GM21515 (cell line): ENCODE measurements at regions not wholly inside any gene's neighbourhood (a gene's known extent, or its start where the extent isn't known, plus 50 kb on each side); places are given as distances from the start of the nearest gene placed in this dataset.

Source experiments
- ATAC-seq: cut with Tn5 transposase; IDR thresholded peaks from one replicate; pipeline ENCODE4 v1.9.1; 2021; ENCODE audit not compliant: unreplicated experiment

DNA sequence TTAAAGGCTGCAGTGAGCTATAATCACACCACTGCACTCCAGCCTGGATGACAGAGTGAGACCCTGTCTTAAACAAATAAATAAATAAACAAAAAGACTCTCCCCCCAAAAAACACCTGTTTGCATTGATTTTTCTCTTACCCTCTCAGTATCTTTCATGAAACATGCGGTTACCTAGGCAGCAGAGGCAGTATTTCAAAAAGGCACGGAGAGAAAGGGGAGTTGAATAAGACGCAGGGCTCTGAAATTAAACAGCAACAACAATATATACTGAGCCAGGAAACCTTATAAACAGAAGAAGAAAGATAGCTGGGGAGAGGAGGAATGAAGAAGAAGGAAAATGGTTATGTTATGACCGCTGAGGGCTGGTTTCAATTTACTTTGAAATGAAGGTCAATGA, 277.6 kb downstream of the BTG1 start:
- no peak for ATAC-seq

- ATAC-seq: no peak
Observed at GRCh38 chr12:91866566-91866965, 279.1 kb downstream of the BTG1 start.

- ATAC-seq: no peak
Observed at GRCh38 chr12:91863702-91864101, 281.9 kb downstream of the BTG1 start.

- no peak for ATAC-seq
Observed at GRCh38 chr12:91861554-91861953, 284.1 kb downstream of the BTG1 start.

DNA sequence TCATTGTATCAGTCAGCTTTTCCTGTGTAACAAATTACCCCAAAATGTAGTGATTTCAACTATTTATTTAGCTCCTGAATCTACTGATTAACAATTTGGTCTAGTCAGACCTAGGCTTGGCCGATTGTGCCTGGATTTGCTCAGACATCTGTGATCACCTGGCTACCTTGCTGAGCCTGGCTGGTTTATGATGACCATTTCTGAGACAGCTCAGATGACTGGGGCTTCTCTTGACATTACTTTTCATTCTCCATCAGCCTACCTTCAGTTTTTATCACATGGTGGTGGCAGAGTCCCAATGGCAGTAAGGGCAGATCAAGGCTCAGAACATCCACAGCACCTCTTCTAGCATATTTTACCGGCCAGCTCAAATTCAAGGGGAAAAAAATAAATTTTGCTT, 286.3 kb downstream of the BTG1 start:
- ATAC-seq: no peak

DNA sequence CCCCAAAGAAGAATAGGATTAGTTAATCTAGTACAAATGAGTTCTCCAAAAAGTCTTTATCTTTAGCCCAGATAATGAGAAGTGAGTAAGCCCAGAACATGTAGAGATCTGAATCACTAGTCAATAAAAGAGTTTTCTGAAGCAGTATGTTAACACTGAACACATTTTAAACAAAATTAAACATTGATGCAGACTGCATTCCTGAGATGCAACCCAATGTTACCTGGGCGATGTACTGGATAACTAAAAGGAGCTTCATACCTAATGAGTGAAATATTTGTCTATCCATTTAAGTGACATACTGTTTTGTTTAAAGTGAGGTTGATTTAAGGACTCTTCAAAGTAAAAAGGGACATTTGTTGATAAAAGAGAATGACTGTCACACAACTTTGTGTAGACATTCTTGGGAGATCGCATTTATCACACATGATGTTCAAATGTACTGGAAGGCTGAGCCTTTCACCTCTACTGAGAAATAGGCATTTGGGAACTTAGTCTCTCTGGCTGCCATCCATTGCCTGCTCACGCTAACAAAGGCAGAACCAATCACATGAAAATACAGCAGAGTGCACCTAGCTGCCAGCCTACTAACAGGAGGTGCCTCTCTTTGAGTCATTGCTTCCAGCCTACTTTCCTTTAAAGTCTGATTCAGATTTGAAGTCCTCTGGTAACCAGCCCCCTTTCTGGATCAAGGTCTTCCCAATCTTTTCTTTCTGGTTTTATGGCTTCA, 287.7 kb downstream of the BTG1 start:
- no peak for ATAC-seq

GRCh38 chr12:91854725-91855124, 290.9 kb downstream of the BTG1 start:
- ATAC-seq: no peak

DNA sequence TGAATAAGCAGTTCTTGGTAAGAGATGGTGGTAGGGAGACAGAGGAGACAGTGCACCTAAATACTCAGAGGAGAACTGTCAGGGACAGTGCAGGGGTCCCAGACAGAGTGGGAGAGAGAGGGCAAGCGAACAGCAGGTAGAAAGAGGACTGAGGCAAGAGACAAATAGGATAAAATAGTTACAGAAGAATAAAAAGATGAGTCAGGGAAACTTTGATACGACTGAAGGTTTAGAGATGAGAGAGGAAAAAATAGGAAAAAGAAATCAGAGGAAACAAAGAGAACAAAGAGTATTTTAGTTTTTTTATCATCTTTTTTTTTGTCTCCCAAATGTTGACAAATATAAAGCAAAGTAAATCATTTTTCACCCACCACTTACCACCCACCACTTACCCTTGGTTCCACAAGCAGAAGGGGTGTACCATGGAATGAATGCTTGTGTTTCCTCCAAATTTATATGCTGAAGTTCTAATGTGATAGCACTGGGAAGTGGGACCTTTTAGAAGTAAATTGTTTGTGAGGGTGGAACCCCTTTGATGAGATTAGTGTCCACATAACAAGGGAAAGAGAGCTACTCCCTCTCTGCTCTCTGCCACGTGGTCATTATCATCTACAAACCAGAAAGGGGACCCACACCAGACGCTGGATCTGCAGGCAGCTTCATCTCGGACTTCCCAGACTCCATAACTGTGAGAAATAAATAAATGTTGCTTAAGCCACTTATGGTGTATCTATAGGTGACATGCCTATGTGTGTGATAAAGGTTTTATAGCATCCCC, 292.1 kb downstream of the BTG1 start:
- no peak for ATAC-seq

GRCh38 chr12:91852634-91853033, 293.0 kb downstream of the BTG1 start:
- ATAC-seq: no peak

- no peak for ATAC-seq
Observed at GRCh38 chr12:91851741-91852477, 293.7 kb downstream of the BTG1 start.

- no peak for ATAC-seq
Observed at GRCh38 chr12:91846466-91847055, 299.1 kb downstream of the BTG1 start.

- no peak for ATAC-seq
Observed at GRCh38 chr12:91845365-91845764, 300.3 kb downstream of the BTG1 start.

DNA sequence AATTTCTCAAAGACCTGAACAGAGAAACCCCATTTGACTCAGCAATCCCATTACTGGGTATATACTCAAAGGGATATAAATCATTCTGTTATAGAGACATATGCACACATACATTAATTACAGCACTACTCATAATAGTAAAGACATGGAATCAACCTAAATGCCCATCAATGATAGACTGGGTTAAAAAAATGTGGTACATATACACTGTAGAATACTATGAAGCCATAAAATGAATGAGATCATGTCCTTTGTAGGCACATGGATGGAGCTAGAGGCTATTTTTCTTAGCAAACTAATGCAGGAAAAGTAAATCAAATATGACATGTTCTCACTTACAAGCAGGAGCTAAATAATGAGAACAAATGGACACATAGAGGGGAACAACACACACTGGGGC, 303.8 kb downstream of the BTG1 start:
- ATAC-seq: no peak

- no peak for ATAC-seq
Observed at GRCh38 chr12:91836696-91837095, 308.9 kb downstream of the BTG1 start.

- no peak for ATAC-seq
Observed at GRCh38 chr12:91836264-91836663, 309.4 kb downstream of the BTG1 start.

DNA sequence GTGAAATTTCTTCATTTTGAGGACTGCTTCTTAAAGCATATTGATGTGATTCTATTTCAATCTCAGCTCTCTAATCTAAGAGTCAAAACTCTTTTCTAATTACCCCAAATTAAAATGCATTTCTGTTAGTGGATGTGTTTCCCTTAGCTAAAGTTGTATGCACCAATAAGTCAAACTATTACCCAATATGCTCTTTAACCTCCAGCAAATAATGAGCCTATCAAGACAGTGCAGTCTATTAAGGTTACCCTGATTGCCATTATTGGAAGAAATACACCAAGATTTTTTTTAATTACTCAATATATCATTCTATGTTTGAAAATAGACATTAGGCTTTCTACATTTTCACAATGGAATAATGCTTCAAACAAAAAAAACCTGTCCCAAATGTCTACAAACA, 310.0 kb downstream of the BTG1 start:
- ATAC-seq: no peak

DNA sequence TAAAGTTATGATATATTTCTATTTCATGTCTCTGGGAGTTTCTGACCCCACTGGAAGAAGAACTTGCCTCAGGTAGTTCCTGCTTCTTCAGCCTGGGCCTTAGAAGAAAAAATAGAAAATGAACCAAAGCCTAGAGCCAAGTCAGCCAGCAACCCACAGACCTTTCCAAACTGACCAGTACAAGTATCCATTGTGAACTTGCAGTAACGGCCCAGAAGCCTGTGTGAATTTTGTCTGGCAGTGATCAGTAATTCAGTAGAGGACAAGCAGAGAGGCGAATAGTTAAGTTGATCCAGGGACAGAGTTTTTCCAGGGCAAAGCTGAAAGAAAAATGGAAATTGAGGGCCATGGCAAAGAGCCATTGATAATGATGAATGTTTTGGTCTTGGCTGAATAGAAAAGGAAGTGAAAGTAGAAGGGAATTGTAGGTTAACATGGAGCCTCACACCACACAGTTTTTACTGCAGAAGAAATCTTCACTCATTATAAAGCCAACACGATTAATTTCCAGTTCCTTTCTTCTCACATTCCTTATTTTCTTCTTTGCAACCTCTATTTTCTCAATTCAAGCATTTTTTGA, 311.8 kb downstream of the BTG1 start:
- no peak for ATAC-seq

GRCh38 chr12:91825999-91826398, 319.6 kb downstream of the BTG1 start:
- no peak for ATAC-seq

DNA sequence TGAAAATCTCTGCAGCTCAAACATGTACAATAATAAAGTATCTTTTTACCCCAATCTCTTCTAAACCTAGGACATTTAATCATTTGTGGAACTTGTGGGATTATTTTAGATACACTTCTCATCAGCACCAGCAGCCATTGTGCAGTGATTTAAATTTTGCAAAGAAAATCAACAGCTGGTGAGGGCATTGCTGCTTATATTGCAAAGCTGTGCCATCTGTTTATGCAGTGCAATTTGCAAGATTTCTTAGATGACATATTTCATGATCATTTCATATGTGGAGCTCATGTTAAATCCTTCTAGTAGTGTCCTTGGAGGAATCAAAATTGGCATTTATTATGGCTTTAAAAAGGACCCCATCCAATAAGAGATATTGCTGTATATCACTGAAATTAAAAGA, 320.7 kb downstream of the BTG1 start:
- ATAC-seq: no peak

- ATAC-seq: no peak
Observed at GRCh38 chr12:91819132-91819447, 326.6 kb downstream of the BTG1 start.
